ENCODE measurements at regions not wholly inside any gene's neighbourhood (a gene's known extent, or its start where the extent isn't known, plus 50 kb on each side); places are given as distances from the start of the nearest gene placed in this dataset.

DNA sequence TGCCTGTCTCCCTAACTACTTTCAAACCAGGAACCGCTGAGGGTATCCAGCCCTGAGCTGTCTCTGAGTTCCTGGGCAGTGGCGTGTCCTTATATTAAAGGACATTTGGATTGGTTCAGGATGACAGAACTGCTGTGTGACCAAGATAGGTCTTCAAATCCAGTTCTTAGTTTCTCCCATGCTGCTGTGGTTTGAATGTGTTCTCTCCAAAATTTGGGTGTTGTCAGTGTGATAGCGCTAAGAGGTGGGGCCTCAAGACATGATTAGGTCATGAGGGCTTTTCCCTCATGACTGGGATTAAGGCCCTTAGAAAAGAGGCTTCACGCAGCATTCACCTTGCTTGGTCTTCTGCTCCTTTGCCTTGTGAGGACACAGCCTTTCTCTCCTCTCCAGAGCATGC lies 376.5 kb upstream of the TPM1 start:
- no peaks in the 10 kb centered on the region for H3K9me2 ChIP-seq (ENCODE audit: insufficient read depth)
- H3K36me3 ChIP-seq (ENCODE audit: low read depth) = no peaks in the 10 kb centered on the region
- no peak overlapping the region for H3K27ac ChIP-seq
- H3K4me2 ChIP-seq = no peak overlapping the region
- ChIA-PET CTCF (no interaction called here), POLR2A (ENCODE audit: unreplicated experiment) (no interaction called here)
- BruUV-seq (replicated peaks) = no TSS peak
- no peaks in the 10 kb centered on the region for H3K4me1 ChIP-seq (replicated peaks; ENCODE audit: insufficient read depth)
- no peak for DNase-seq
- H3F3A ChIP-seq (ENCODE audit: insufficient read depth, low read depth) = no peaks in the 10 kb centered on the region
- H4K20me1 ChIP-seq (ENCODE audit: insufficient read depth) = no peaks in the 10 kb centered on the region
- H3K9me3 ChIP-seq (ENCODE audit: insufficient read depth, low read depth) = no peaks in the 10 kb centered on the region
- intact Hi-C loops (cut with micrococcal nuclease; ENCODE audit: unreplicated experiment) = no loop called here
- H3K79me2 ChIP-seq (ENCODE audit: low read depth) = no peaks in the 10 kb centered on the region
- H3K27me3 ChIP-seq (ENCODE audit: insufficient read depth, low read depth) = no peaks in the 10 kb centered on the region
- H2AFZ ChIP-seq = no peak overlapping the region
- no peak for TF ChIP-seq EZH2 (IDR thresholded peaks at IDR 0.05; ENCODE audit: low read depth)
- TF ChIP-seq, protein P1, sequence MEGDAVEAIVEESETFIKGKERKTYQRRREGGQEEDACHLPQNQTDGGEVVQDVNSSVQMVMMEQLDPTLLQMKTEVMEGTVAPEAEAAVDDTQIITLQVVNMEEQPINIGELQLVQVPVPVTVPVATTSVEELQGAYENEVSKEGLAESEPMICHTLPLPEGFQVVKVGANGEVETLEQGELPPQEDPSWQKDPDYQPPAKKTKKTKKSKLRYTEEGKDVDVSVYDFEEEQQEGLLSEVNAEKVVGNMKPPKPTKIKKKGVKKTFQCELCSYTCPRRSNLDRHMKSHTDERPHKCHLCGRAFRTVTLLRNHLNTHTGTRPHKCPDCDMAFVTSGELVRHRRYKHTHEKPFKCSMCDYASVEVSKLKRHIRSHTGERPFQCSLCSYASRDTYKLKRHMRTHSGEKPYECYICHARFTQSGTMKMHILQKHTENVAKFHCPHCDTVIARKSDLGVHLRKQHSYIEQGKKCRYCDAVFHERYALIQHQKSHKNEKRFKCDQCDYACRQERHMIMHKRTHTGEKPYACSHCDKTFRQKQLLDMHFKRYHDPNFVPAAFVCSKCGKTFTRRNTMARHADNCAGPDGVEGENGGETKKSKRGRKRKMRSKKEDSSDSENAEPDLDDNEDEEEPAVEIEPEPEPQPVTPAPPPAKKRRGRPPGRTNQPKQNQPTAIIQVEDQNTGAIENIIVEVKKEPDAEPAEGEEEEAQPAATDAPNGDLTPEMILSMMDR (conservative IDR thresholded peaks at IDR 0.05) = no peak
- H3K4me3 ChIP-seq = no peak overlapping the region

DNA sequence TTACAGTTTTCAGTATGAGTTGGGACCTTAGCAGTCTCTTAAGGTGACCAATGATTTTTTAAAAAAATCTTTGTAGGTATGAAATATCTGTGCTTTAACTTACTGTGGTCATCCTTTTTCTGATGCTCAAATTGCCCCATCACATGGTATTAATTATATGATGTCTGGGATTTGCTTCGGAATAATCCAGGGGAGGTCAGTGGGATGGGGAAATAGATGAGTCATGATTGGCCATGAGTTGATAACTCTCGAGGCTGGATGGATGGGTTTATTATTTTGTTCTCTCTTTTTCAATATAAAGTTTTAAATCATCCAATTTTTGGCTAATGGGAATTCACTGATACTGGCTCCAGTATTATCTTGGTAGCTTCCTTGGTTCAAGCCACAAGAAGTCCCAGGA lies 370.3 kb upstream of the TPM1 start:
- no TSS peak for BruUV-seq (replicated peaks)
- ChIA-PET POLR2A (ENCODE audit: unreplicated experiment) (no interaction called here), CTCF (no interaction called here)
- Histone ChIP-seq H3K27me3 (ENCODE audit: insufficient read depth, low read depth) (no peaks in the 10 kb centered on the region), H2AFZ (no peak overlapping the region), H3K4me3 (no peak overlapping the region), H3K9me3 (ENCODE audit: insufficient read depth, low read depth) (no peaks in the 10 kb centered on the region), H3K4me2 (no peak overlapping the region), H3K36me3 (ENCODE audit: low read depth) (no peaks in the 10 kb centered on the region), H3K79me2 (ENCODE audit: low read depth) (no peaks in the 10 kb centered on the region), H3K27ac (no peak overlapping the region), H3K4me1 (replicated peaks; ENCODE audit: insufficient read depth) (no peaks in the 10 kb centered on the region), H4K20me1 (ENCODE audit: insufficient read depth) (no peaks in the 10 kb centered on the region), H3F3A (ENCODE audit: insufficient read depth, low read depth) (no peaks in the 10 kb centered on the region), H3K9me2 (ENCODE audit: insufficient read depth) (no peaks in the 10 kb centered on the region)
- intact Hi-C loops (cut with micrococcal nuclease; ENCODE audit: unreplicated experiment) = no loop called here
- no peak for TF ChIP-seq EZH2 (IDR thresholded peaks at IDR 0.05; ENCODE audit: low read depth)
- TF ChIP-seq, protein P1 (conservative IDR thresholded peaks at IDR 0.05) = no peak
- DNase-seq = no peak

DNA sequence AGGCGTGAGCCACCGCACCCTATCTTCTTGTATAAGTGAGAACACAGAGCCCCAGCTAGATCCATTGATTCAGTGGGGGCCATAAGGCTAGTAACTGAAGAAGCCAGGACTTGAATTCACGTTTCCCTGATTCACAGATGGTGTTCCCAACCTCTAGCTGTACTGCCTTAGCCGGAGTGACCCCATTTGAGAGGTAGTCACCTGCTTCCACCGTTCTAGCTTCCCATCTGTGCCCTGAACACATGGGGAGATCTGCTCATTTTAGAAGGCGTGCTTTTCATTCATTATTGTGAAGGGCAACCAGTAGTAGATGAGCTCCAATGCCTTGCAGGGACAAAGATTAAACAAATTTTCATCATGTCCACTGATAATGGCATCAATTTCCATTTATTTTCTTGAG lies 365.7 kb upstream of the TPM1 start:
- TF ChIP-seq EZH2 (IDR thresholded peaks at IDR 0.05; ENCODE audit: low read depth) = no peak
- TF ChIP-seq, protein P1 (conservative IDR thresholded peaks at IDR 0.05) = no peak
- BruUV-seq (replicated peaks) = no TSS peak

More for the DNA sequence above, 365.7 kb upstream of the TPM1 start:
- H3K27ac ChIP-seq = no peak overlapping the region
- no peak overlapping the region for H3K4me3 ChIP-seq
- no peaks in the 10 kb centered on the region for H3K4me1 ChIP-seq (replicated peaks; ENCODE audit: insufficient read depth)
- H4K20me1 ChIP-seq (ENCODE audit: insufficient read depth) = no peaks in the 10 kb centered on the region
- no peaks in the 10 kb centered on the region for H3K9me3 ChIP-seq (ENCODE audit: insufficient read depth, low read depth)
- no peaks in the 10 kb centered on the region for H3F3A ChIP-seq (ENCODE audit: insufficient read depth, low read depth)
- H2AFZ ChIP-seq = no peak overlapping the region
- H3K36me3 ChIP-seq (ENCODE audit: low read depth) = no peaks in the 10 kb centered on the region
- H3K9me2 ChIP-seq (ENCODE audit: insufficient read depth) = no peaks in the 10 kb centered on the region
- H3K79me2 ChIP-seq (ENCODE audit: low read depth) = no peaks in the 10 kb centered on the region
- no peak for DNase-seq
- ChIA-PET CTCF (no interaction called here), POLR2A (ENCODE audit: unreplicated experiment) (no interaction called here)
- intact Hi-C loops (cut with micrococcal nuclease; ENCODE audit: unreplicated experiment) = no loop called here
- H3K4me2 ChIP-seq = no peak overlapping the region
- no peaks in the 10 kb centered on the region for H3K27me3 ChIP-seq (ENCODE audit: insufficient read depth, low read depth)
